PFSK-1 (cell line): ENCODE measurements at regions not wholly inside any gene's neighbourhood (a gene's known extent, or its start where the extent isn't known, plus 50 kb on each side); places are given as distances from the start of the nearest gene placed in this dataset.

Experiments used
- POLR2AphosphoS5 ChIP-seq: IDR thresholded peaks from 2 replicates; pipeline ENCODE4 v1.6.1; 2012; ENCODE audit warnings: low read depth, mild to moderate bottlenecking, control low read depth, low read length, moderate library complexity
- REST ChIP-seq, 2 experiments: IDR thresholded peaks; 2 replicates each; pipeline versions ENCODE4 v1.6.1 to v1.8.0; 2011 to 2012; ENCODE audit warnings: low read depth in 2 of 2, low read length in 2 of 2, control low read depth in 1 of 2, inconsistent platforms in 1 of 2, mild to moderate bottlenecking in 1 of 2, moderate library complexity in 1 of 2; ENCODE audit not compliant: insufficient read depth in 1 of 2
- SIN3A ChIP-seq: IDR thresholded peaks from 2 replicates; pipeline ENCODE4 v1.6.1; 2012; ENCODE audit warnings: mild to moderate bottlenecking, low read length, moderate library complexity, borderline replicate concordance; ENCODE audit not compliant: insufficient read depth

GRCh38 chr6:15715851-15716250 is 53.0 kb upstream of the DTNBP1 start:
- TF ChIP-seq POLR2AphosphoS5: no peak
- no peak for TF ChIP-seq REST (IDR thresholded peaks at IDR 0.05; ENCODE audit: insufficient read depth in 1 of 2, low read depth in 2 of 2, low read length in 2 of 2)
- TF ChIP-seq SIN3A: no peak
